IMR-90 (cell line): ENCODE measurements at regions not wholly inside any gene's neighbourhood (a gene's known extent, or its start where the extent isn't known, plus 50 kb on each side); places are given as distances from the start of the nearest gene placed in this dataset.

Experiments used
- ATAC-seq: fragments of 200-7000 bp; cut with Tn5 transposase; 2 replicates; pipeline ENCODE4 v1.9.1; 2020; ENCODE audit warnings: low read depth, mild to moderate bottlenecking, moderate library complexity
- BruUV-seq: library from RNA; stranded (reverse); fragments of 400-500 nt; replicated peaks from 2 replicates; lab custom pipeline; 2021; lab: Mats Ljungman, UMichigan
- CTCF ChIA-PET: fragments of 300-600 bp; formaldehyde crosslinking; extraction: SDS; loops from one replicate; lab custom pipeline; 2021; ENCODE audit warnings: antibody characterized with exemption; lab: Yijun Ruan, JAX
- POLR2A ChIA-PET: fragments of 300-600 bp; sonication (Branson Sonifier 250); formaldehyde crosslinking; loops from one replicate; lab custom pipeline; 2022; ENCODE audit warnings: antibody characterized with exemption; ENCODE audit not compliant: unreplicated experiment; lab: Charles Lee
- DNase-seq: peaks from one replicate; pipeline ENCODE4 v3.0.0; 2013
- H2AFZ ChIP-seq: replicated peaks from 2 replicates; pipeline ENCODE3; 2013; ENCODE audit warnings: low read length, mild to moderate bottlenecking; ENCODE audit not compliant: poor library complexity
- H2AK5ac ChIP-seq: 2 replicates; pipeline ENCODE4 v1.6.1; 2013; ENCODE audit warnings: low read depth, low read length, inconsistent platforms
- H2AK9ac ChIP-seq: replicated peaks from 2 replicates; pipeline ENCODE3; 2013; ENCODE audit warnings: mild to moderate bottlenecking, low read depth, low read length, moderate library complexity; ENCODE audit not compliant: poor library complexity
- H2BK120ac ChIP-seq: 2 replicates; pipeline ENCODE4 v1.6.1; 2013; ENCODE audit warnings: low read depth, low read length, inconsistent platforms
- H2BK15ac ChIP-seq: 3 replicates; pipeline ENCODE4 v1.6.1; 2013; ENCODE audit warnings: low read depth, low read length, inconsistent platforms
- H2BK20ac ChIP-seq: 2 replicates; pipeline ENCODE4 v1.6.1; 2013; ENCODE audit warnings: low read depth, mild to moderate bottlenecking, inconsistent platforms, low read length, moderate library complexity
- H2BK5ac ChIP-seq: 2 replicates; pipeline ENCODE4 v1.6.1; 2013; ENCODE audit warnings: mild to moderate bottlenecking, low read depth, low read length, inconsistent platforms; ENCODE audit not compliant: poor library complexity, severe bottlenecking
- H3K14ac ChIP-seq: replicated peaks from 2 replicates; pipeline ENCODE4 v1.6.1; 2013; ENCODE audit warnings: low read depth, low read length, inconsistent platforms
- H3K18ac ChIP-seq: 2 replicates; pipeline ENCODE4 v1.6.1; 2013; ENCODE audit warnings: low read depth, low read length, control low read depth
- H3K23ac ChIP-seq: 2 replicates; pipeline ENCODE4 v1.6.1; 2013; ENCODE audit warnings: low read depth, low read length, inconsistent platforms
- H3K27ac ChIP-seq: 2 replicates; pipeline ENCODE4 v1.5.1; 2013; ENCODE audit warnings: mild to moderate bottlenecking, control low read depth, low read length; ENCODE audit not compliant: insufficient read depth
- H3K27me3 ChIP-seq: 2 replicates; pipeline ENCODE4 v1.6.1; 2013; ENCODE audit warnings: low read length; ENCODE audit not compliant: control insufficient read depth, insufficient read depth
- H3K36me3 ChIP-seq: 2 replicates; pipeline ENCODE4 v1.6.1; 2013; ENCODE audit warnings: low read length, mixed read lengths; ENCODE audit not compliant: control insufficient read depth, insufficient read depth
- H3K4ac ChIP-seq: 2 replicates; pipeline ENCODE4 v1.6.1; 2013; ENCODE audit warnings: low read depth, low read length, inconsistent platforms
- H3K4me1 ChIP-seq: 2 replicates; pipeline ENCODE4 v1.6.1; 2013; ENCODE audit warnings: low read length, mixed read lengths; ENCODE audit not compliant: control insufficient read depth, insufficient read depth
- H3K4me2 ChIP-seq: 2 replicates; pipeline ENCODE4 v1.6.1; 2013; ENCODE audit warnings: low read depth, mild to moderate bottlenecking, control low read depth, low read length, moderate library complexity
- H3K4me3 ChIP-seq: 2 replicates; pipeline ENCODE4 v1.5.1; 2013; ENCODE audit warnings: low read depth, mild to moderate bottlenecking, control low read depth, low read length, moderate library complexity; ENCODE audit not compliant: insufficient read depth
- H3K56ac ChIP-seq: 2 replicates; pipeline ENCODE4 v1.6.1; 2013; ENCODE audit warnings: low read length, inconsistent platforms; ENCODE audit not compliant: insufficient read depth; ENCODE audit errors: extremely low read depth
- H3K79me1 ChIP-seq, 2 experiments: 2 replicates each; pipeline ENCODE4 v1.6.1; 2013; ENCODE audit warnings: low read length in 2 of 2, inconsistent platforms in 1 of 2, low read depth in 1 of 2
- H3K9ac ChIP-seq: 2 replicates; pipeline ENCODE4 v1.6.1; 2013; ENCODE audit warnings: low read depth, low read length, control low read depth
- H3K9me1 ChIP-seq: 2 replicates; pipeline ENCODE4 v1.6.1; 2013; ENCODE audit warnings: low read length, inconsistent platforms; ENCODE audit not compliant: insufficient read depth
- H3K9me3 ChIP-seq: 2 replicates; pipeline ENCODE4 v1.6.1; 2013; ENCODE audit warnings: low read length; ENCODE audit not compliant: control insufficient read depth, insufficient read depth
- H4K20me1 ChIP-seq: 2 replicates; pipeline ENCODE4 v1.6.1; 2013; ENCODE audit warnings: low read length, inconsistent platforms; ENCODE audit not compliant: insufficient read depth
- H4K5ac ChIP-seq: 2 replicates; pipeline ENCODE4 v1.6.1; 2013; ENCODE audit warnings: mild to moderate bottlenecking, low read depth, low read length, control low read depth
- H4K8ac ChIP-seq, 2 experiments: 2 replicates each; pipeline ENCODE4 v1.6.1; 2013; ENCODE audit warnings: low read depth in 2 of 2, low read length in 2 of 2, control low read depth in 1 of 2, inconsistent platforms in 1 of 2
- H4K91ac ChIP-seq: 2 replicates; pipeline ENCODE4 v1.6.1; 2013; ENCODE audit warnings: low read depth, low read length, inconsistent platforms; ENCODE audit not compliant: insufficient read depth
- BHLHE40 ChIP-seq: fragments of 150-350 bp; IDR thresholded peaks from 2 replicates; pipeline ENCODE4 v1.6.1; 2016; ENCODE audit warnings: mild to moderate bottlenecking, low read depth, low read length
- CHD1 ChIP-seq: IDR thresholded peaks from 2 replicates; pipeline ENCODE4 v1.6.1; 2012; ENCODE audit warnings: low read depth, low read length, improper control_type of control experiment
- RAD21 ChIP-seq: IDR thresholded peaks from 2 replicates; pipeline ENCODE4 v1.6.1; 2012; ENCODE audit warnings: low read length, improper control_type of control experiment
- SMC3 ChIP-seq: fragments of 150-350 bp; IDR thresholded peaks from 2 replicates; pipeline ENCODE4 v1.6.1; 2016; ENCODE audit warnings: low read depth, mild to moderate bottlenecking, antibody characterized with exemption, low read length, moderate library complexity
- WGBS, 2 experiments: methylation state at CpG; one replicate each; pipeline versions ENCODE4 v1.1.5 to v1.1.7; 2013; ENCODE audit warnings: missing lambda C conversion rate in 2 of 2; ENCODE audit not compliant: insufficient read length in 1 of 2; ENCODE audit errors: extremely low coverage in 2 of 2; 5-methylcytosine and 5-hydroxymethylcytosine counted together
- dilution Hi-C: fragments of 300-500 bp; cut with HindIII; formaldehyde crosslinking; loops from one replicate; pipeline ENCODE4 v1.14.3; 2018; ENCODE audit warnings: low sequenced_read_pairs; ENCODE audit not compliant: unreplicated experiment
- in situ Hi-C: fragments of 300-500 bp; cut with MboI; formaldehyde crosslinking; loops from 3 replicates; pipeline ENCODE4 v1.14.3; 2019; ENCODE audit warnings: low sequenced_read_pairs, inconsistent platforms, mixed read lengths
- intact Hi-C: fragments of 100-400 bp; cut with micrococcal nuclease; formaldehyde crosslinking; loops from 2 replicates; pipeline ENCODE4 v1.10.0; 2022
- TF ChIP-seq, protein P1 (sequence below): conservative IDR thresholded peaks from 2 replicates; pipeline ENCODE4 v1.5.1; 2012; ENCODE audit warnings: mild to moderate bottlenecking, low read depth, low read length, improper control_type of control experiment

DNA sequence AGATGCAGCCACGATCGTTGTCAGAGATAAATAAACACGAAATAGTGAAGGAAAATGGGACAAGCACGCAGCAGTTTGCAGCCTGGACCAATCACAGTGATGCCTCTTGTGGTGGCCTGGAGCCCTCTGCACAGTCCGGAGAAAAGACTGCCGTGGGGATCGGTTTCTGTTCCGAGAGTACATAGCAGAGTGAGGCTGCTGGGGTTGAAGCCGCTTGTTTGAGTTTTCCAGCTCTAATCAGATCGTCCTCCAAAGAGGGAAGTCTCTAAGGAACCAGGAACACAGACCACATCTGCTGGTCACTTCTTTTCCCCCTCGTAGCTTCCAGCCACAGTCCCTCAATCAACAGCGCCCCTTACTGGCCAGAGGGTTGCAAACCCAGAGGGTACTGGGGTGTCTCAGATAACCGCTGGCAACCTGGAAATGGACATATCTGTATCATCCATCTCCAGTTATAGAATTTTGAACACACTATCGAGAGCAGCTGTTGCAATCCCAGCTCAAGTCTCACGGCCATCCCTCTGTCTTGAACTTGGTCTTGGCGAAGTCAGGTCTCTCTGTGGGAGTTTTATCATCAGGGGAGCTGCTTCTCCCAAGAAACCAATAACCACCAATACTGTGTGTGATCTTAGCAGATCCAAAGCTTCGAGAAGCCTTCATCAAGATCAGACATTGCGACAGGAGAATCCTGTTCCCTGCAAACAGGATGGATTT, 57.4 kb downstream of the OLIG1 start:
- H3K14ac ChIP-seq = no peak overlapping the region
- no peak overlapping the region for H4K5ac ChIP-seq
- ChIA-PET CTCF (interaction anchor here (0.7 to 1.7 kb wide), 10 partner anchors 9 to 295 kb away, joined by 3 to 20 read pairs (median 4); no protein-coding TSS in a partner anchor), POLR2A (no interaction called here)
- H3K4ac ChIP-seq = no peak overlapping the region
- no peak overlapping the region for H2AK5ac ChIP-seq
- intact Hi-C loops (loop anchor here (1.0 to 2.0 kb wide), 3 partner anchors 133 to 295 kb away; no protein-coding TSS in a partner anchor), in situ Hi-C loops (loop anchor here (10.0 kb wide), 1 partner anchor 293 kb away; no protein-coding TSS in a partner anchor), dilution Hi-C loops (no loop called here)
- H3K79me1 ChIP-seq = no peaks in the 10 kb centered on the region
- H3K56ac ChIP-seq = no peak overlapping the region
- WGBS, 2 experiments = 0% methylated on average over 5 of the region's 18 CpGs; no CpG with 5 or more reads in 1 of the 2 experiments
- no peak overlapping the region for H3K23ac ChIP-seq
- no peaks in the 10 kb centered on the region for H3K9me3 ChIP-seq
- H3K4me2 ChIP-seq = peak overlapping the region; percentile 70
- no TSS peak for BruUV-seq
- no peak overlapping the region for H3K27ac ChIP-seq
- peaks cover 37% of the 10 kb centered on the region for H3K27me3 ChIP-seq
- TF ChIP-seq RAD21 = peak; percentile 95
- no peak for TF ChIP-seq CHD1
- TF ChIP-seq SMC3 = peak; percentile 84
- no peak for TF ChIP-seq BHLHE40
- TF ChIP-seq, protein P1, sequence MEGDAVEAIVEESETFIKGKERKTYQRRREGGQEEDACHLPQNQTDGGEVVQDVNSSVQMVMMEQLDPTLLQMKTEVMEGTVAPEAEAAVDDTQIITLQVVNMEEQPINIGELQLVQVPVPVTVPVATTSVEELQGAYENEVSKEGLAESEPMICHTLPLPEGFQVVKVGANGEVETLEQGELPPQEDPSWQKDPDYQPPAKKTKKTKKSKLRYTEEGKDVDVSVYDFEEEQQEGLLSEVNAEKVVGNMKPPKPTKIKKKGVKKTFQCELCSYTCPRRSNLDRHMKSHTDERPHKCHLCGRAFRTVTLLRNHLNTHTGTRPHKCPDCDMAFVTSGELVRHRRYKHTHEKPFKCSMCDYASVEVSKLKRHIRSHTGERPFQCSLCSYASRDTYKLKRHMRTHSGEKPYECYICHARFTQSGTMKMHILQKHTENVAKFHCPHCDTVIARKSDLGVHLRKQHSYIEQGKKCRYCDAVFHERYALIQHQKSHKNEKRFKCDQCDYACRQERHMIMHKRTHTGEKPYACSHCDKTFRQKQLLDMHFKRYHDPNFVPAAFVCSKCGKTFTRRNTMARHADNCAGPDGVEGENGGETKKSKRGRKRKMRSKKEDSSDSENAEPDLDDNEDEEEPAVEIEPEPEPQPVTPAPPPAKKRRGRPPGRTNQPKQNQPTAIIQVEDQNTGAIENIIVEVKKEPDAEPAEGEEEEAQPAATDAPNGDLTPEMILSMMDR = peak; percentile 91
- H3K36me3 ChIP-seq = no peaks in the 10 kb centered on the region
- no peak overlapping the region for H2BK20ac ChIP-seq
- H2BK120ac ChIP-seq = no peak overlapping the region
- peak overlapping the region; percentile 19; the same call in 1 of the 2 replicates for H3K9ac ChIP-seq
- no peaks in the 10 kb centered on the region for H4K20me1 ChIP-seq
- no peak overlapping the region for H4K8ac ChIP-seq
- peak; percentile 99 for ATAC-seq
- no peaks in the 10 kb centered on the region for H3K9me1 ChIP-seq
- no peak overlapping the region for H2BK15ac ChIP-seq
- no peak overlapping the region for H3K18ac ChIP-seq
- H3K4me3 ChIP-seq = peak overlapping the region; percentile 29
- no peak overlapping the region for H2BK5ac ChIP-seq
- no peak overlapping the region for H2AK9ac ChIP-seq
- no peaks in the 10 kb centered on the region for H3K4me1 ChIP-seq
- no peak overlapping the region for H4K91ac ChIP-seq
- DNase-seq = peak; percentile 65
- peak overlapping the region; percentile 87 for H2AFZ ChIP-seq
